Thyroid gland (tissue), 4 donors: ENCODE measurements at regions not wholly inside any gene's neighbourhood (a gene's known extent, or its start where the extent isn't known, plus 50 kb on each side); places are given as distances from the start of the nearest gene placed in this dataset.
"Not testable (repeated sequence)": the region's sequence is repeated elsewhere in the genome, so short reads cannot be mapped to it uniquely, and the experiment has no call there.

Experiments used
- DNase-seq, 2 donors: peaks; one replicate each; pipeline ENCODE4 v3.0.0-alpha.2; 2019
- H3K27ac ChIP-seq, 3 donors: fragments of 200-600 bp; sonication (generic); 1 replicate in 2 of 3; 2 replicates in 1 of 3; pipeline ENCODE4 v1.5.1; 2016 to 2019; ENCODE audit warnings: mild to moderate bottlenecking in 1 of 3, moderate library complexity in 1 of 3
- H3K27me3 ChIP-seq: fragments of 200-600 bp; sonication (generic); one replicate; pipeline ENCODE4 v1.5.1; 2019
- H3K36me3 ChIP-seq, 2 donors: fragments of 200-600 bp; sonication (generic); one replicate each; pipeline ENCODE4 v1.5.1; 2016 to 2019
- H3K4me1 ChIP-seq, 2 donors: fragments of 200-600 bp; sonication (generic); one replicate each; pipeline ENCODE4 v1.5.1; 2017 to 2019
- H3K4me3 ChIP-seq, 3 donors: fragments of 200-600 bp; sonication (generic); replicated peaks in 1 of 3; 1 replicate in 2 of 3; 2 replicates in 1 of 3; pipeline ENCODE4 v1.5.1; 2016; ENCODE audit warnings: mild to moderate bottlenecking in 1 of 3
- H3K9me3 ChIP-seq: fragments of 200-600 bp; sonication (generic); one replicate; pipeline ENCODE4 v1.5.1; 2017
- CTCF ChIP-seq, 6 experiments: fragments of 200-600 bp in 3 of 6; fragments of 450-650 bp in 3 of 6; sonication (generic) in 3 of 6; IDR thresholded peaks; one replicate each; pipeline ENCODE4 v1.5.1; 2016 to 2019; ENCODE audit warnings: antibody characterized with exemption in 6 of 6, mild to moderate bottlenecking in 2 of 6, inconsistent platforms in 1 of 6, moderate library complexity in 1 of 6
- POLR2A ChIP-seq, 2 donors: fragments of 450-650 bp; IDR thresholded peaks; one replicate each; pipeline ENCODE4 v1.6.1; 2017; ENCODE audit warnings: antibody characterized with exemption in 2 of 2, mild to moderate bottlenecking in 2 of 2, moderate library complexity in 1 of 2
- WGBS, 2 donors: methylation state at CpG; one replicate each; pipeline ENCODE4 v1.1.5; 2017; 5-methylcytosine and 5-hydroxymethylcytosine counted together
- intact Hi-C: fragments of 100-400 bp; cut with DNase I; formaldehyde crosslinking; loops from one replicate; pipeline ENCODE4 v1.15.1; 2023

DNA sequence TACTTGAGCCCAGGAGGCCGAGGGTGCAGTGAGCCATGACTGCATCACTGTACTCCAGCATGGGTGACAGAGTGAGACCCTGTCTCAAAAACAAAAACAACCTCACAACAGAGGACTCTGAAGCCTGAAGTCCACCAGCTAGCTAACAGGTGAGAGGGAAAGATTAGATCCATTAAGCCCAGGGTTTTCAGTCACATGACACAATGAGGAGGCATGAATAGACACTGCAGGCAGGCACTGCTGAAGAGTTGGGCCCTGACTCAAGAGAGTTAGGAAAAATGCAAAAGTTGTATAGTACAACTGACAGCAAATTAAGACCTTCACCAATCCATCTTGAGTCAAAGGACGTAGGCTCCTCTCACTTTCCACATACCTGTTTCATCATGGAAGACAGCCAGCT lies 64.9 kb downstream of the IARS1 start:
- Histone ChIP-seq H3K36me3 (peaks cover 0 to 17% of the 10 kb centered on the region in 2 donors), H3K27ac (no peak overlapping the region), H3K9me3 (no peaks in the 10 kb centered on the region), H3K4me3 (no peak overlapping the region), H3K27me3 (no peaks in the 10 kb centered on the region), H3K4me1 (no peaks in the 10 kb centered on the region)
- 90 to 96% methylated on average over 2 of the region's 2 CpGs for WGBS, 2 donors
- no peak for DNase-seq
- intact Hi-C loops: no loop called here
- no peak for TF ChIP-seq CTCF (IDR thresholded peaks at IDR 0.05)

DNA sequence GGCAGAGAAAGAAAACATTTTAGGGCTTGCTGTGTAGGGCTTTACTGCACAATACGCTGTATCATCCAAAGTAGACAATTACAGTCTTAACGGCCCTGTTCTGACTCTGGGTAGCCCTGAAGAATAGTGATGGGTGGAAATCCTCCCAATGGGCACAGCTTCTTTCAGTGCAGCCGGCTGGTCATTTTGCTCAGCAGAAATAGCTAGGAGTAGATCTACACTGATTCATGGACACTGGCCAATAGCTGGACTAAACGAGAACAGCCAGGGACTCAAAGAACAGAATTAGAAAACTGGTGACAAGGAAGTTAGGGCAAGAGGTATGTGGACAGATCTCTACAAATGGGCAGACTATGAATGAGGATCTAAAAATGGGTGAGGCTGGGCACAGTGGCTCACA lies 69.3 kb downstream of the IARS1 start:
- DNase-seq: no peak
- H3K27ac ChIP-seq: no peak overlapping the region
- 91 to 93% methylated on average over 4 of the region's 4 CpGs for WGBS, 2 donors
- no peak overlapping the region for H3K4me3 ChIP-seq
- intact Hi-C loops: no loop called here
- TF ChIP-seq CTCF (IDR thresholded peaks at IDR 0.05) (no peak), POLR2A (IDR thresholded peaks at IDR 0.05) (no peak)
- H3K27me3 ChIP-seq: no peaks in the 10 kb centered on the region
- peaks cover 4 to 39% of the 10 kb centered on the region in 2 donors for H3K36me3 ChIP-seq
- no peaks in the 10 kb centered on the region for H3K9me3 ChIP-seq
- H3K4me1 ChIP-seq: no peaks in the 10 kb centered on the region

GRCh38 chr9:92223758-92224157 lies 69.7 kb downstream of the IARS1 start:
- no peaks in the 10 kb centered on the region for H3K9me3 ChIP-seq
- H3K27ac ChIP-seq: no peak overlapping the region
- no peak overlapping the region for H3K4me3 ChIP-seq
- no peaks in the 10 kb centered on the region for H3K4me1 ChIP-seq
- 91 to 95% methylated on average over 2 of the region's 2 CpGs for WGBS, 2 donors
- no peak for DNase-seq
- no peaks in the 10 kb centered on the region for H3K27me3 ChIP-seq
- H3K36me3 ChIP-seq: peaks cover 4 to 38% of the 10 kb centered on the region in 2 donors
- TF ChIP-seq CTCF (IDR thresholded peaks at IDR 0.05): no peak
- no peak for TF ChIP-seq POLR2A (IDR thresholded peaks at IDR 0.05)
- intact Hi-C loops: no loop called here

GRCh38 chr9:92208693-92209524 lies 84.6 kb downstream of the IARS1 start:
- 90 to 92% methylated on average over 7 of the region's 7 CpGs for WGBS, 2 donors
- Histone ChIP-seq H3K9me3 (no peaks in the 10 kb centered on the region), H3K4me3 (no peak overlapping the region), H3K27me3 (no peaks in the 10 kb centered on the region), H3K4me1 (no peaks in the 10 kb centered on the region), H3K36me3 (peaks cover 24 to 27% of the 10 kb centered on the region in 2 donors), H3K27ac (no peak overlapping the region)
- intact Hi-C loops: no loop called here
- TF ChIP-seq CTCF (IDR thresholded peaks at IDR 0.05) (no peak), POLR2A (IDR thresholded peaks at IDR 0.05) (no peak)
- no peak for DNase-seq

DNA sequence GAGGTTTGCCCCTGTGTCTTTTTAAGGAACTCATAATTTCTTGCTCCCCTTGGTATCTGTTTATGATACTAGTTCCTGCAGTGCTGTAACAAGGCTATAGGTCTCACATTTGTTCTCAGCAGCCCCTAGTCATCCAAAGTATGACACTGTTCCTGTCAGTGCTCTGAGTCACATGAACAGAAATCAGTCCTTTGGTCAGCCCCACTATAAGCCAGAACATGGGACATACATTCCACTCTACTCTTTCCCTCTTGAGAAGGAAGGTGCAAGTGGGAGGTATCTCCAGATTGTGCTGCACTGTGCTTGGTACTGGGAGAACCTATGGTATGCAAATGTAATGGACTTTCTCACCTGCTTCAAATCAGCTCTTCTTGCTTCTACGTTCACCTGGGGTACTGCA lies 87.0 kb downstream of the IARS1 start:
- no peak for TF ChIP-seq CTCF (IDR thresholded peaks at IDR 0.05)
- no peak for TF ChIP-seq POLR2A (IDR thresholded peaks at IDR 0.05)
- no peak for DNase-seq
- WGBS, 2 donors: 75 to 90% methylated on average over 1 of the region's 1 CpG
- intact Hi-C loops: no loop called here
- Histone ChIP-seq H3K27ac (no peak overlapping the region), H3K36me3 (peaks cover 22 to 24% of the 10 kb centered on the region in 2 donors), H3K9me3 (no peaks in the 10 kb centered on the region), H3K27me3 (no peaks in the 10 kb centered on the region), H3K4me1 (no peaks in the 10 kb centered on the region), H3K4me3 (no peak overlapping the region)

GRCh38 chr9:92203887-92204286 lies 88.7 kb upstream of the SPTLC1 start:
- H3K4me1 ChIP-seq, intact Hi-C loops, H3K27ac ChIP-seq, H3K36me3 ChIP-seq, H3K27me3 ChIP-seq, H3K4me3 ChIP-seq, DNase-seq, H3K9me3 ChIP-seq: not testable (repeated sequence)
- WGBS, 2 donors: 83 to 100% methylated on average over 1 of the region's 1 CpG

GRCh38 chr9:92198237-92198636 lies 83.0 kb upstream of the SPTLC1 start:
- H3K27ac ChIP-seq, intact Hi-C loops, H3K4me3 ChIP-seq, H3K27me3 ChIP-seq, H3K9me3 ChIP-seq, DNase-seq, H3K36me3 ChIP-seq, H3K4me1 ChIP-seq: not testable (repeated sequence)
